ENCODE measurements at regions not wholly inside any gene's neighbourhood (a gene's known extent, or its start where the extent isn't known, plus 50 kb on each side); places are given as distances from the start of the nearest gene placed in this dataset.

- Mint-ChIP-seq H3K27me3 (no peaks in the 10 kb centered on the region), H3K27ac (no peak overlapping the region), H3K4me1 (no peaks in the 10 kb centered on the region), H3K9me3 (no peaks in the 10 kb centered on the region), H3K4me3 (no peak overlapping the region), H3K36me3 (no peaks in the 10 kb centered on the region)
- DNase-seq = no peak
- CTCF ChIA-PET = no interaction called here
Observed at GRCh38 chr13:78193846-78194245, 275.2 kb upstream of the EDNRB start.

- no peak overlapping the region for H3K27ac Mint-ChIP-seq
- CTCF ChIA-PET = no interaction called here
- no peak for DNase-seq
- H3K27me3 Mint-ChIP-seq = no peaks in the 10 kb centered on the region
- no peak overlapping the region for H3K4me3 Mint-ChIP-seq
- H3K9me3 Mint-ChIP-seq = no peaks in the 10 kb centered on the region
- no peaks in the 10 kb centered on the region for H3K4me1 Mint-ChIP-seq
- H3K36me3 Mint-ChIP-seq = no peaks in the 10 kb centered on the region
Observed at GRCh38 chr13:78192716-78193115, 274.1 kb upstream of the EDNRB start.

GRCh38 chr13:78190296-78190695 lies 271.7 kb upstream of the EDNRB start:
- Mint-ChIP-seq H3K4me3 (no peak overlapping the region), H3K27ac (no peak overlapping the region), H3K9me3 (no peaks in the 10 kb centered on the region), H3K36me3 (no peaks in the 10 kb centered on the region), H3K27me3 (no peaks in the 10 kb centered on the region), H3K4me1 (no peaks in the 10 kb centered on the region)
- no peak for DNase-seq
- CTCF ChIA-PET = no interaction called here

- H3K4me1 Mint-ChIP-seq = no peaks in the 10 kb centered on the region
- DNase-seq = no peak
- H3K4me3 Mint-ChIP-seq = no peak overlapping the region
- CTCF ChIA-PET = interaction anchor here (0.7 kb wide), 1 partner anchor 381 kb away, joined by 3 read pairs; no protein-coding TSS in a partner anchor
- H3K9me3 Mint-ChIP-seq = no peaks in the 10 kb centered on the region
- H3K36me3 Mint-ChIP-seq = no peaks in the 10 kb centered on the region
- H3K27ac Mint-ChIP-seq = no peak overlapping the region
- no peaks in the 10 kb centered on the region for H3K27me3 Mint-ChIP-seq
Observed at GRCh38 chr13:78187781-78188180, 269.1 kb upstream of the EDNRB start.

GRCh38 chr13:78185700-78186099 lies 267.1 kb upstream of the EDNRB start:
- Mint-ChIP-seq H3K27ac (no peak overlapping the region), H3K4me3 (no peak overlapping the region), H3K27me3 (no peaks in the 10 kb centered on the region), H3K4me1 (no peaks in the 10 kb centered on the region), H3K9me3 (no peaks in the 10 kb centered on the region), H3K36me3 (no peaks in the 10 kb centered on the region)
- CTCF ChIA-PET = no interaction called here
- DNase-seq = no peak

GRCh38 chr13:78183732-78184131 lies 265.1 kb upstream of the EDNRB start:
- Mint-ChIP-seq H3K27ac (no peak overlapping the region), H3K36me3 (no peaks in the 10 kb centered on the region), H3K9me3 (no peaks in the 10 kb centered on the region), H3K27me3 (no peaks in the 10 kb centered on the region), H3K4me1 (no peaks in the 10 kb centered on the region), H3K4me3 (no peak overlapping the region)
- CTCF ChIA-PET = no interaction called here
- no peak for DNase-seq

GRCh38 chr13:78182813-78183212 lies 264.2 kb upstream of the EDNRB start:
- Mint-ChIP-seq H3K4me3 (no peak overlapping the region), H3K27me3 (no peaks in the 10 kb centered on the region), H3K9me3 (no peaks in the 10 kb centered on the region), H3K27ac (no peak overlapping the region), H3K36me3 (no peaks in the 10 kb centered on the region), H3K4me1 (no peaks in the 10 kb centered on the region)
- CTCF ChIA-PET = no interaction called here
- no peak for DNase-seq

GRCh38 chr13:78177306-78177705 lies 258.7 kb upstream of the EDNRB start:
- Mint-ChIP-seq H3K27ac (no peak overlapping the region), H3K4me3 (no peak overlapping the region), H3K36me3 (no peaks in the 10 kb centered on the region), H3K4me1 (no peaks in the 10 kb centered on the region), H3K9me3 (no peaks in the 10 kb centered on the region), H3K27me3 (no peaks in the 10 kb centered on the region)
- CTCF ChIA-PET = interaction anchor here (0.9 kb wide), 1 partner anchor 12 kb away, joined by 3 read pairs; no protein-coding TSS in a partner anchor
- no peak for DNase-seq

- CTCF ChIA-PET = no interaction called here
- no peak overlapping the region for H3K4me3 Mint-ChIP-seq
- no peaks in the 10 kb centered on the region for H3K27me3 Mint-ChIP-seq
- no peaks in the 10 kb centered on the region for H3K9me3 Mint-ChIP-seq
- H3K36me3 Mint-ChIP-seq = no peaks in the 10 kb centered on the region
- H3K4me1 Mint-ChIP-seq = no peaks in the 10 kb centered on the region
- peak overlapping the region; percentile 37 for H3K27ac Mint-ChIP-seq
- DNase-seq = no peak
Observed at GRCh38 chr13:78176880-78177279, 258.2 kb upstream of the EDNRB start.

GRCh38 chr13:78169386-78169785 lies 250.8 kb upstream of the EDNRB start:
- H3K4me1 Mint-ChIP-seq = no peaks in the 10 kb centered on the region
- peaks cover 2% of the 10 kb centered on the region for H3K9me3 Mint-ChIP-seq
- H3K36me3 Mint-ChIP-seq = no peaks in the 10 kb centered on the region
- no peak overlapping the region for H3K4me3 Mint-ChIP-seq
- peaks cover 5% of the 10 kb centered on the region for H3K27me3 Mint-ChIP-seq
- no peak overlapping the region for H3K27ac Mint-ChIP-seq
- DNase-seq = no peak
- CTCF ChIA-PET = no interaction called here

- Mint-ChIP-seq H3K36me3 (no peaks in the 10 kb centered on the region), H3K27ac (no peak overlapping the region), H3K27me3 (peaks cover 5% of the 10 kb centered on the region), H3K4me1 (no peaks in the 10 kb centered on the region), H3K4me3 (no peak overlapping the region), H3K9me3 (peaks cover 2% of the 10 kb centered on the region)
- DNase-seq = no peak
- CTCF ChIA-PET = no interaction called here
Observed at GRCh38 chr13:78168981-78169380, 250.3 kb upstream of the EDNRB start.

GRCh38 chr13:78161266-78161665 lies 242.6 kb upstream of the EDNRB start:
- no peak for DNase-seq
- Mint-ChIP-seq H3K9me3 (no peaks in the 10 kb centered on the region), H3K36me3 (no peaks in the 10 kb centered on the region), H3K4me1 (no peaks in the 10 kb centered on the region), H3K4me3 (no peak overlapping the region), H3K27me3 (no peaks in the 10 kb centered on the region), H3K27ac (no peak overlapping the region)
- CTCF ChIA-PET = no interaction called here

GRCh38 chr13:78160793-78161192 lies 242.2 kb upstream of the EDNRB start:
- DNase-seq = no peak
- Mint-ChIP-seq H3K4me3 (no peak overlapping the region), H3K27ac (no peak overlapping the region), H3K36me3 (no peaks in the 10 kb centered on the region), H3K9me3 (no peaks in the 10 kb centered on the region), H3K27me3 (no peaks in the 10 kb centered on the region), H3K4me1 (no peaks in the 10 kb centered on the region)
- CTCF ChIA-PET = interaction anchor here (0.6 kb wide), 1 partner anchor 19 kb away, joined by 3 read pairs; no protein-coding TSS in a partner anchor

- CTCF ChIA-PET = no interaction called here
- Mint-ChIP-seq H3K9me3 (no peaks in the 10 kb centered on the region), H3K27ac (no peak overlapping the region), H3K36me3 (no peaks in the 10 kb centered on the region), H3K4me1 (no peaks in the 10 kb centered on the region), H3K4me3 (no peak overlapping the region), H3K27me3 (no peaks in the 10 kb centered on the region)
- no peak for DNase-seq
Observed at GRCh38 chr13:78152415-78152814, 233.8 kb upstream of the EDNRB start.

- Mint-ChIP-seq H3K27me3 (no peaks in the 10 kb centered on the region), H3K36me3 (no peaks in the 10 kb centered on the region), H3K4me3 (no peak overlapping the region), H3K27ac (no peak overlapping the region), H3K9me3 (no peaks in the 10 kb centered on the region), H3K4me1 (no peaks in the 10 kb centered on the region)
- DNase-seq = no peak
- CTCF ChIA-PET = interaction anchor here (1.3 kb wide), 1 partner anchor 9 kb away, joined by 4 read pairs; no protein-coding TSS in a partner anchor
Observed at GRCh38 chr13:78147905-78148304, 229.3 kb upstream of the EDNRB start.

GRCh38 chr13:78145276-78145675 lies 226.6 kb upstream of the EDNRB start:
- Mint-ChIP-seq H3K9me3 (no peaks in the 10 kb centered on the region), H3K27ac (no peak overlapping the region), H3K4me3 (no peak overlapping the region), H3K36me3 (no peaks in the 10 kb centered on the region), H3K4me1 (no peaks in the 10 kb centered on the region), H3K27me3 (no peaks in the 10 kb centered on the region)
- CTCF ChIA-PET = no interaction called here
- no peak for DNase-seq
